ENCODE measurements at regions not wholly inside any gene's neighbourhood (a gene's known extent, or its start where the extent isn't known, plus 50 kb on each side); places are given as distances from the start of the nearest gene placed in this dataset.

GRCh38 chr14:71646518-71646917 lies 285.7 kb upstream of the RGS6 start:
- no peak for TF ChIP-seq CTCF (IDR thresholded peaks at IDR 0.05)
- TF ChIP-seq EP300 (IDR thresholded peaks at IDR 0.05; ENCODE audit: low read depth) = no peak
- TF ChIP-seq POLR2AphosphoS5 (IDR thresholded peaks at IDR 0.05) = no peak
- TF ChIP-seq POLR2A (IDR thresholded peaks at IDR 0.05) = no peak

Data from transverse colon (tissue), 4 donors.